ENCODE measurements at regions not wholly inside any gene's neighbourhood (a gene's known extent, or its start where the extent isn't known, plus 50 kb on each side); places are given as distances from the start of the nearest gene placed in this dataset.
A peak's percentile ranks its signal among the peaks of the same experiment; 100 is the strongest.

GRCh38 chr12:124436366-124436765 lies 131.0 kb downstream of the NCOR2 start:
- ChIA-PET CTCF (no interaction called here), POLR2A (ENCODE audit: unreplicated experiment) (no interaction called here)
- TF ChIP-seq MAFK (IDR thresholded peaks at IDR 0.05; ENCODE audit: low read depth, low read length), result no peak
- TF ChIP-seq CTCF (conservative IDR thresholded peaks at IDR 0.05; ENCODE audit: low read depth, low read length), result no peak
- TF ChIP-seq ELK1 (IDR thresholded peaks at IDR 0.05; ENCODE audit: borderline replicate concordance, low read depth, low read length), result no peak
- no peak for TF ChIP-seq MAZ (IDR thresholded peaks at IDR 0.05; ENCODE audit: borderline replicate concordance, low read depth, low read length)
- TF ChIP-seq FOS (IDR thresholded peaks at IDR 0.05; ENCODE audit: low read depth, low read length), result no peak
- no peak for TF ChIP-seq BHLHE40 (IDR thresholded peaks at IDR 0.05; ENCODE audit: low read depth, low read length)
- no peak for TF ChIP-seq RAD21 (IDR thresholded peaks at IDR 0.05; ENCODE audit: low read length)
- peaks cover 8% of the 10 kb centered on the region for H3K9me1 ChIP-seq (ENCODE audit: insufficient read depth, low read length)
- no peak overlapping the region for H3K4ac ChIP-seq (ENCODE audit: low read depth, low read length)
- in situ Hi-C loops (cut with MboI; ENCODE audit: low sequenced_read_pairs) (no loop called here), dilution Hi-C loops (cut with HindIII; ENCODE audit: low sequenced_read_pairs, unreplicated experiment) (no loop called here), intact Hi-C loops (cut with micrococcal nuclease) (no loop called here)
- no peak overlapping the region for H2BK5ac ChIP-seq (ENCODE audit: low read depth, low read length, poor library complexity, severe bottlenecking)
- H4K91ac ChIP-seq (ENCODE audit: insufficient read depth, low read depth, low read length), result no peak overlapping the region
- no peak overlapping the region for H3K27ac ChIP-seq (ENCODE audit: insufficient read depth, low read length)
- H3K4me1 ChIP-seq (ENCODE audit: control insufficient read depth, insufficient read depth, low read length), result peaks cover 12% of the 10 kb centered on the region
- no peaks in the 10 kb centered on the region for H3K9me3 ChIP-seq (ENCODE audit: control insufficient read depth, insufficient read depth, low read length)
- no TSS peak for BruUV-seq (replicated peaks)
- H3K4me3 ChIP-seq (ENCODE audit: insufficient read depth, low read depth, low read length), result no peak overlapping the region
- H4K20me1 ChIP-seq (ENCODE audit: insufficient read depth, low read length), result 0 out of 2 replicates have a peak, but pooled peaks cover 5% of the 10 kb centered on the region
- no peak overlapping the region for H3K56ac ChIP-seq (ENCODE audit: extremely low read depth, insufficient read depth, low read length)
- H2AK5ac ChIP-seq (ENCODE audit: low read depth, low read length), result no peak overlapping the region
- no peak overlapping the region for H3K9ac ChIP-seq (ENCODE audit: low read depth, low read length)
- no peak overlapping the region for H4K8ac ChIP-seq (ENCODE audit: low read depth in 2 of 2, low read length in 2 of 2)
- no peak overlapping the region for H3K14ac ChIP-seq (replicated peaks; ENCODE audit: low read depth, low read length)
- no peak overlapping the region for H2BK15ac ChIP-seq (ENCODE audit: low read depth, low read length)
- no peaks in the 10 kb centered on the region for H3K27me3 ChIP-seq (ENCODE audit: control insufficient read depth, insufficient read depth, low read length)
- H2BK120ac ChIP-seq (ENCODE audit: low read depth, low read length), result no peak overlapping the region
- no peak overlapping the region for H3K18ac ChIP-seq (ENCODE audit: low read depth, low read length)
- DNase-seq, result peak; percentile 16
- H3K4me2 ChIP-seq (ENCODE audit: low read depth, low read length), result no peak overlapping the region
- peaks cover 23% of the 10 kb centered on the region; the same call in 1 of the 2 replicates for H3K36me3 ChIP-seq (ENCODE audit: control insufficient read depth, insufficient read depth, low read length)
- H3K79me1 ChIP-seq (ENCODE audit: low read depth in 1 of 2, low read length in 2 of 2), result peaks cover 13 to 31% of the 10 kb centered on the region in 2 experiments
- no peak for ATAC-seq (ENCODE audit: low read depth)
- H2AFZ ChIP-seq (replicated peaks; ENCODE audit: low read length, poor library complexity), result no peak overlapping the region
- no peak overlapping the region for H2AK9ac ChIP-seq (replicated peaks; ENCODE audit: low read depth, low read length, poor library complexity)
- H3K23ac ChIP-seq (ENCODE audit: low read depth, low read length), result no peak overlapping the region
- WGBS, 2 experiments (ENCODE audit: extremely low coverage in 2 of 2, insufficient read length in 1 of 2), result 50% methylated on average over 1 of the region's 8 CpGs; no CpG with 5 or more reads in 1 of the 2 experiments
- H2BK20ac ChIP-seq (ENCODE audit: low read depth, low read length), result no peak overlapping the region
- H4K5ac ChIP-seq (ENCODE audit: low read depth, low read length), result no peak overlapping the region

Measured in IMR-90 (cell line).